ENCODE measurements at regions not wholly inside any gene's neighbourhood (a gene's known extent, or its start where the extent isn't known, plus 50 kb on each side); places are given as distances from the start of the nearest gene placed in this dataset.
"Not testable (repeated sequence)": the region's sequence is repeated elsewhere in the genome, so short reads cannot be mapped to it uniquely, and the experiment has no call there.

DNA sequence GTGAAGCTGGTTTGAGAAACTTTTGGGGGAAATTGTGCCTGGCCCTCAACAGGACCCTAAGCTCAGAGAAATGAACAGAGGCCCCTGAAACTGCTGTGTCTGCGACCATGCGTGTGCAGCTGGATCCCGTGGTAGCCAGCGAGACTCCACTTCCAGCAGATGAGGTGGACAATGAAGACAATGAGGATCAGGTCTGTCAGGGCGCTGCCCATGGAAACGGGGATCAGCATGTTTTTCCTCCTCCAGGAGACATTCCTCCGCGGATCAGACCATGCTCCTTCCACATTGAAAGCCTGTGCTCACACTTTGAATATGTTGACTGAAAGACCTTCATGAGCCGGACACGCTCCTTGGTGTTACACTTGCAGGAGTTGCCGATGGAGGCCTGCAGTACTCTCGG lies 1439.8 kb upstream of the ALCAM start:
- DNase-seq, result no peak

DNA sequence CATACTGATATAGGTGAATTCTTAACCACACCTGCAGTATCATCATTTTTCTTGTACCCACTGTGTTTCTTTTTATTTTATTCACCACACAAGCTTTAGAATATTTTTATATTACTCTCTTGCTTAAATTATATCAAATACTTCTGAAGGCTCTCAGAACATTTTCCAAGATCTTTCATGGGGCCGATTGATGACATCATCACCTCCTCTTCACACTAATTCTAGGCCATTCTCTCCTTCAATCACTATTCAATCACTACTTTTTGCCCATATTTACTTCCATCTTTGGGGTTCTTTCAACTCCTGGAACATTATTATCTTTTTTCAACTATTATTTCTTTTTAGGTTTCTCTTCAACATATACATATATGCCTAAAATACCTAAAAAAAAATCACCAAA lies 1438.8 kb upstream of the ALCAM start:
- no peak for DNase-seq

DNA sequence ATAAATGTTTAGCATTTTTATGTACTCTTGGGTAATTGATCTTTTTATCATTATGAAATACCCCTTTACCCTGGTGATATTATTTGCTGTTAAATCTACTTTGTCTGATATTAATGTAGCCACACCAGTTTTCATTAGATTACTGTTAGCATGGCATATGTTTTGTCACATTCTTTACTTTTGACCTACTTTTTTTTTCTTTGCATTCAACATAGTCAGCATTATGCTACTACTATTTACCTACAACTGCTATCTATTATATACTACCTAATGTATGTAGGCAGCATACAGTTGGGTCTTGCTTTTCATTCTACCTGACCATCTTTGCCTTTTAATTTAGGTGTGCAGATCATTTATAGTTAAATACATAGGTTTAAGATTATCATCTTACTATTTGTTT lies 1429.6 kb upstream of the ALCAM start:
- DNase-seq, result no peak

DNA sequence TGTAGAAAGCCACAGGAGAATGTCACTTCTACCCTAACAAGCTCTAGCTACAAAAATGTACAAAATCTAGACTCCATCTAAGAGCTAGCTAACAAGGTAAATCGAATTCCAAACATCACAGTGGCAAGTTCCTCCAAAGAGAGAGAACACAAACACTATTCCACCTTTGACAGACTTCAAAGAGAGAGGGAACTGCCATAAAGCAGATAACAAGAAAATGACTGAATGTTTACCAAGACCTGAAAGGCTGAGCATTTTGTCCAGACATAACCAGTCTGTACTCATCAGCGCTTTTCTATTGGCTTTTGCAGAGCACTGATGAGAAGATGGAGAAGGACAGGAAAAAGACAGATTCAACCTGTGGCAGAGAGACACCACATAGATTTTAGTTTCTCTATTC lies 1419.6 kb upstream of the ALCAM start:
- DNase-seq, result no peak

DNA sequence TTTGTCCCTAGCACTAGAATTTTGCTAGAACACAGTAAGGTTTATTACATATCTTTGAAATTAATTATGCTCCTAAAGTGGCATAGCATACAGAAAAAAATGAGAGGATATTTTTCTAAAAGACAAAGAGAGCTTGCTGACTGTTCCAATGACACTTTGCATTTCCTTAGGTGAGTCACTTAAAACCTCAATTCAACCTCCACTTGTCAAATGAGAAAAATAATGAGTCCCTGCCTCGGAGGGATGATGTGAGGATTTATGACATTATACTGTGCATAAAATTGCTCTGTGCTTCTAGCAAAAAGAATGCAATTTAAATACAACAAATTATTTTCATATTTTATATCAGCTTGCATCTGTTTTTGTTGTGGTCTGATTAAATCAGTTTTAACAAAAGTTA lies 1417.0 kb upstream of the ALCAM start:
- DNase-seq, result no peak

DNA sequence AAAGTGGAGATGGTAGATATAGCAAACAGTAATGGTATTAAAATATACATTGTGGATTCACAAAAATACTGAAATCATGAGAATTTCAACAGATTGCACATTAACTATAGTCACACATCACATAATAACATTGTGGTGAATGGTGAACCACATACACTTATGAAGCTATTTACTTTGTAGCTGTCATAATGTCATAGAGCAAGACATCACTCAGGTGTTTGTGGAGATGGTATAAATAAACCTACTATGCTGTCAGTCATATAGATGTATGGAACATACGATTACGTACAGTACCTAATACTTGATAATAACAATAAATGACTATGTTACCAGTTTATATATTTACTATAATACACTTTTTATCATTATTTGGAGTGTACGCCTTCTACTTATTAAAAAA lies 1416.0 kb upstream of the ALCAM start:
- DNase-seq, result no peak

DNA sequence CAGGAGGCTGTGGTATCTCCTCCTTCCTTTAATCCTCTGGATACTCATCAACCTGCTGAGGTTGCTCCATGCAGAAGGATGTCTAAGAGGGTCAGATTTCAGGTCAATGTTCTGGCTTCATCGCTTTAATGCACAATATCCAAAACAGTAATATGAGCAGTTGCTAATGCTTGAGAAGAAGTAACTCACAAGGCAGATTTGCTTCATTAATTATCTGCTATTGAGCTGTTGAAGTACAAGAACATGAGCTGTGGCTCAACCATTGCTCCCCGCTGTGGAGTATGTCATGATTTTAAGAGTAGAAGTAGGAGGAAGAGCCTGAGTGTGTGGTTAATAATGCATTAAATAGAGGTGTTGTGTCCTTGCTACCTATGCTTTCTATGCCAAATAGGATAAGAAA lies 1412.9 kb upstream of the ALCAM start:
- peak; percentile 83 for DNase-seq

DNA sequence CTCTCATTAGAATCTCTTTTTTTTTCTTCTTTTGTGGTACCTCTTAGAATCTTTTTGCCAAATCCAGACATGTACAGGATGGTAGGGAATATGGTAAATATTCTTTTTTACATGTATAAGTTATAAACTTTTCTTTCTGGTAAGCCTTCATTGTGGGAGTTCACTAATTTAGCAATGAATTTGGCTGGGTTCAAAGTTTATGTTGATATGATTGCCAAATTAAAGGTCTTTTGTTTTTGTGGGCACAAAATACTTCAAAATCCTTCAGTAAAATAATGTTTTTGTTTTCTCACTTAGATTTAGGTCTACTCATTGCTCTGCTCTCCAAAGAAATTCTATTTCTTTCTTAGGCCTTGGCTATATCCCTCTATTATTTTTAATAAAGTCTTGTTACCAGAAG lies 1405.9 kb upstream of the ALCAM start:
- no peak for DNase-seq

DNA sequence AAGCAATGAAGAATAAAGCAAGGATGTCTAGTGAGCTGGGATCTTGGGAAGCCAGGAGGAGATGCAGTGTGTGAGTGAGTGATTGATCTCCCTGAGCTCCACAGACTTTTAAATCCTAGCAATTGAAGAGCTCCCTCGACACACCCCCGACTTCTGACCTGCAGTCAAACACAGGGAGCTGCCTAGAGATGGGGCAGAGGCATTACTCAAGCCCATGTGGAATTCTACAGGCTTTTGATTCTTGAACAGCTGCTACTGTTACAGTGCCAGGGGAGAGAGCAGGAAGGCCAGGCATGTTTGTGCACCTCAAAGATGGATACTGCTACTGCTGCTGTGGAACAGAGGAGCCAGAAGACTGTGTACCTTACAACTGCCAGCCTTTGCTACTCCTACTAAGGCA lies 1403.1 kb upstream of the ALCAM start:
- DNase-seq, result no peak

DNA sequence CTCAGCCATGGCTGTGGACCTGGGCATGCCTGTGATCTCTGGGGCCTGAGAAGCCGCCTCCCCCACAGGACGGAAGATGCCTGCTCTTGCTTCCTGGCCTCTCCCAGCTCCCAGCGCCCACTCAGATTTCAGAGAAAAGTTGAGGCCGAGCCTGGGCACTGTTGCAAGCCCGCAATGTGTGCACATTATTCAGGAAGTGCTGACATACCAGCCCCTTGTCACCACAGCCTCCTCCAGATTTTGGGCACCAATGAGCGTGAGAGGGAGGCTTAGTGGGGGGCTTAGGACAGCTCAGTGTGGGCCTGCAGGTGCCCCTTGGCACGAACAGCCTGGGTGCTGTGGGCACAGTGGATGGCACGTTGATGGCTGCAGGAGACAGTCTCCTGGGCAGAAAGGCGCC lies 1400.9 kb upstream of the ALCAM start:
- DNase-seq, result no peak

DNA sequence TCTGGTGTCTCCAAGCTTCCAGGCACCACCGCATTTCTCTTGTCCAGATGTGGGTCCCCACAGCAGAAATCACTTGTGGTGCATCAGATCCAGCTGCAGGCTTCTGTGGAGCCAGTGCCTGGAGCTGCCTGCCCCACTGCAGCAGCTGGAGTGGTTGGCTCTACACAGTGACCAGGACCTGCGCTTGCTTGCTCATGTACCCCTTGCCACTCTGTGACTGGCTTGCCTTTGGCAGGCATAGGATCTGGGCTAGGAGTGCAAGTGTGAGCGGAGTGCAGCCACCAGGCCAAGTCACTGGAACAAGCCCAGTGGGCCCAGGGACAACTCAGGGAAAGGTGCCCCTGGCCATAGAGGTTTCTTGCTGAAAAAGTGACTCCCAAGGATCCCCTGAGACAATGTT lies 1400.0 kb upstream of the ALCAM start:
- DNase-seq, result no peak

DNA sequence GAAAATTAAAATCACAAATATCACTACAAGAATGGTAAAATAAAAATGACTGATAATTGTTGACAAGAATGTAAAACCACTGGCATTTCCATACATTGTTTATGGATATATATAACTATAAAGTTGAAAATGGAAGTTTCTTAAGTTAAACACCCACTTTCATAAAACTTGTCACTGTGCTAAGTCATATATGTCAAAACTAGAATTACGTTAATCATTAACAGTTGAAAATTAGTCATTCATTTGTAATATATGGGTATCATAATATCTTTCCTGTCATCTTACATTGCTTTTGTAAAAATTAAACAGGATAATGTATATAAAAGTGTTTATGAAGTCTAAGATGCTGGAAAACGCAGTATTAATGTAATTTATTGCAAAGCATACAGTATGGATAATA lies 1398.6 kb upstream of the ALCAM start:
- no peak for DNase-seq

DNA sequence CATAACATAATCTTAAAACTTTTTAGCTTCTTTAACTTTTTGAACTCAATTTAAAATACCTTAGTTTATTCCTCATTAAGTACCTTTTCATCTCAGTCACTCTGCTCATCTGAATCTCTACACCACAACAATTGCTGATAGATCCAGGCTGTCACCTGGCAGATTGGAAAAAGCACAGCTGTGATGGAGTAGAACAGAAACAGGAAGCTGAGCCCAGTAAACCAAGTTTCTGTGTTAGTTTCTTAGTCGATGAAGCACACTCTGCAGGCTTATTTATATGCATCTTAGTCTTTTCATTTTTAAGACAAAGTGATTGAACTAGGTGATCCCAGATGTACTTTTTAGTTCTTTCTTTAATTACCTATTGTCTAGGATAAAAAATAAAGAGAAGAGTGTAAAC lies 1398.0 kb upstream of the ALCAM start:
- no peak for DNase-seq

DNA sequence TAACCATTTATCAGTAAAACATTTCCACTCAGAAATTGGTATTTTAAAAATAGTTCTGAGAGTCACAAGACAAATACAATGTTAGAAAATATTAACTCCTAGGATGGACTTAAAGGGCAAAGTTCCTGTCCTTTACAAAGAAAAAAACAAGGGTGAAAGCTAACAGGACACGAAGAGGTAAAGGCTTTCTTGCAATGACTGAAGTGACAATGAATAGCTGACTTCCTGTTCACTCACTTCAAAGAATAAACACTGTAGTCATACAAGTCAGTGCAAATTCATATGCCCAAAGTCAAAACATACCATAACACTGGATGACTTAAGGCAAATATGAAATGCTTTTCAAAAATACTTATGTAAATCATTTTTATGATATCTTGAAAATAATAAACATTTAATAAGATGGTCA lies 1389.8 kb upstream of the ALCAM start:
- no peak for DNase-seq

DNA sequence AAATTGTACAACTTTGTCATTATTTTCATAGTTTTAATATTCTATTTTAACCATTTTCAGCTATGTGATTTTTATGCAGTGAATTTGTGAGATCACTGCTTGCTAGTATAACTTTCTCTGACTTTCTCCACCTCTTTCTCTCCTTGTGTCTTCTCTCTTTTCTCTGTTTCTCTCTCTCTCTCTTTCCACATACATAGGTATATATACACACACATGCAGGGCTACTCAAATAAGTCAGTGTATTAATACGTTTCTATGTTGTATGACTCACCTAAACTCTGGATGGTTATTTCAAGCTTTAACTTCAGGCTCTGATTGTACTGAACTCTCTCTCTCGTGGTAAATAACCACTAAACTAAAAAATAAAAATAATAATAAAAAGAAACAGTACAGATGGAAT lies 1389.3 kb upstream of the ALCAM start:
- no peak for DNase-seq

DNA sequence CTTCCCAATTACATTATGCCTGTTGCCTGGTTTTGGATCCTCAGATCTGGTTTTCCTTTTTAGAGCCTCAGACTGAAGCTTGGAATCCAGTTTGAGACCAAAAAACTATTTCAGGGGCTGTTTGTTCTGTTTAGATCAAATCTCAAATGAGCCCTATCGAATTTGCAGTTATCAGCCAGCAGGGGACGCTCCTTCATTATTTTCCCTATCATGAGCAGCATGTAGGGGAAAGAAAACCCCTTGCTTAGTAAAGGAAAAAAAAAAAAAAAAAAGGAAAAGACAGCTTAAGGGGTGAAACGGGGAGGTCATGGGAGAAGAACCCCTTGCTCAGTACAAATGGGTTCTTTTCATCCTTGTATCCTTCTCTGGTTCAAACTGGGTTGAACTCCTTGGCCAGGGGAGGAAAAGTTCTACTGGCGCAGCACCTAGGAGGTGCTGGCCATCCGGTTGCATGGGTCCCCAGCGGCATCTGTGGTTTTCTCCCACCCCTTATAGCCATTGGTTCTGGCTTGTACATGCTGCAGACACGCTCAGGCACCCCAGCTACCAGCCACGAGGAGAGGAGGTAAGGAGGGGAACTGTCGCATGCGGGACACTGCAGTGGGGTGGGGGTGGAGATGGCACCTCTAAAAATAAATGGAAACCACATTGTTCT lies 1375.1 kb upstream of the ALCAM start:
- DNase-seq, result no peak

DNA sequence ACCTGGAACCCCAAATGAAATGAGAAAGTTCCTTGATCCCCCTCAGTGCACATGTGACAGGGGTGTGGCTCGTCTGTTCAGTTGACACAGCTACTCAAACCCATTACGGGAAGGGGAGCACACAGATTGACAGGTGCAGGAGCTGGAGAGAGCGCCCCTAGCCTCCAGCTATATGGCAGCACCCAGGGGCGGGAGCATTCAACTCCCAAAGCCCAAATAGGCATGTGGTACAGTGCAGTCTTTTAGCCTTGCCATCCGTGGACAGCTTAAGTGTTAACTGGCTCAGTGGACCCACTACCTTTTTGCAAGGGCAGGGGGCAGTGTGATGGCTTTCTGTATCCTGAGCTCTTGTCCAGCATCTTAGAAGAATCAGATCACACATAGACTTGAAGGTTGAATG lies 1374.2 kb upstream of the ALCAM start:
- no peak for DNase-seq

DNA sequence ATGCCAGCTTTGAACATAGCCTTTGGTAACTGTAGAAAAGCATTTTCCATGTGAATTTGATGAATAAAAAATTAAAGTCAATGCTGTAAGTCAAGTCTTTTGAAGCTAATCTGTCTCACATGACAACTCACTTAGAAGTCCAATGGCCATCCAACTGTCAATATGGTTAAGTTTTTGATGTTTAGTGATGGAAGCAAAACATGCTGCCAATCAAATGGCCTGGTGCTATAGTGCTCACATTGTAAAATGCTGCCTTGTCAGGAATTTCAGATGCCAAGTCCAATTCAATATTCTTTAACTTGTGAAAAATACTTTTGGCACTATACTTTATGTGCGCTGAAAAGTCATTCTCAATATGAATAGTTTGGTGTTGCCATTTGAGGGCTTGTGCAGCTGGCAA lies 1361.8 kb upstream of the ALCAM start:
- DNase-seq, result no peak

DNA sequence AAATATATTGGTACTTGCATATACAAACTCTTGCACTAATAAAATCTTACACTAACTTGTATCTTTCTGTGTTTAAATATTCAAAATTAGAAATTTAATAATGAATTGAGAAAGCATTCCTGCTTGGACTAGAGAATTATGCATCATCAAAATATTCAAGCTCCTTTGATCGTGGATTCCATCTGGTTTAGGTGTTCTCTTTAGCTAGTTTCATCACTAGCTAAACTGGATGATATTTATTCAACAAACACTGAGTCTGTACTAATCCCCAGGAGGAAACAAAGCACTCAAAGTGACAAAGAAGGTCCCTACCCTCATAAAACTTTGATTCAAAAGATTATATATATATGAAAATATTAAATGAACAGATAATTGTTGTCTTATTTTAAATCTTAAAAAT lies 1360.9 kb upstream of the ALCAM start:
- DNase-seq, result no peak

DNA sequence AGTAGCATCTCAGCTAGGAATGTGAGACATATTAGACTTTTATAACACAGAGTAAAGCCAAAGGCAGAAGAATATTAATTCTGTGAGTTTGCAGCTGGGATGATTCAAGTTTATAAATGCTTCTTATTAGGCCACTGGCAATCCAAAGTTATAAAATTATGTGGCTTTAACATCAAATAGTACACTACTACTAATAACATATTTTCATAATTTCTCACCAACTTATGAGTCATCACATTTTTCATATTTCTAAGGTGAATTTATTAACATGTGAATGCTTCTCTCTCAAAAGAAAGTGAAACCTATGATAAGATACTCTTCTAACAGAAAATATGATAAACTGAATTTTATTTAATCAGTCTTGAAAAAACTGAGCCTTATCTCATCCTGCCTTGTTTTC lies 1348.2 kb upstream of the ALCAM start:
- DNase-seq, result no peak

DNA sequence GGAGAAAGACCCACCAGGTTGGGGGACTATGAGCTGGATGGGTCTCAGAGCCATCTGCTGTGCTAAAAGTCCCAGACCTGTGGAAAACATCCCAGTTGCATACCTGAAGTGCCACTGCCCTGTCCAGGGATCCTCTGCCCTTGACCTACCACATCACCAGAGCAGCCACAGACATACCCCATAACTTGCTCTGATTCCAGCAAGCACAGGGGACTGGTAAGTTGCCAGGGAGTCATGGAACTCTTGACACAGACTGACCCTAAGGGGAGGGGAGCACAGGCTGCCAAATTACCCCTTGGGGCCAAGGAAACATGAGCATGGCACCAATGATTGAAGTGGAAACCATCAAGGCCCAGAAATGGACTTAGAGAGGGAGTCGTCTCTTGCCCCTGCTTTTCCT lies 1335.1 kb upstream of the ALCAM start:
- DNase-seq, result no peak

DNA sequence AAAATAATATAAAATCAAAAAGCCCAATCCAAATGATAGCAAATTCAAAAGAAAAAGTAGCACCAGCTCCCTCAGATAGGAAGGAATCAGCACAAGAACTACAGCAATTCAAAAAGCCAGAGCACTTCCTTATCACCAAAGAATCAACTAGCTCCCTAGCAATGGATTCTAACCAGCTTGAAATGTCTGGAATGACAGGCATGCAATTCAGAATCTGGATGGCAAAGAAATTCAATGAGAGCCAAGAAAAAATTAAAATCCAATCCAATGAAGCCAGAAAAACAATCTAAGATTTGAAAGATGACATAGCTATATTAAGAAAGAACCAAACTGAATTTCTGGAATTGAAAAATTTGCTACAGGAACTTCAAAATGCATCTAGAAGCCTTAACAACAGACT lies 1334.4 kb upstream of the ALCAM start:
- DNase-seq, result no peak

DNA sequence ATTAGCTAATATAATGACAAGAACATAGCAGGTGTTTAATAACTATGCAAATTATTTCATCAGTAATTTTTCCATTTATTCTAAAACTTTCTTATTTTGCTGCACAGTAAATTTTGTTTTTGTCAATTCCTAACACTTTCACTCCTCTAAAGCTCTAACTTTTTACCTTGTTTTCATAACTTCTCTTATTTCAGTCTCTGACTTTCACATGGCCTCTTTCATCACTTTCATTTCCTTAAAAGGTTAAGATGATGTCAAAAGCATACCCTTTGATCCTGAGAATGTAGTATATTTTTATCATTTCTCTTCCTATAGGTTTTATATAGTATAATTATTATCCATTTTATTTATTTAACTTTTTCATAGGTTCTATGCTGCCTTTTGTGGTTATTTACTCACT lies 1325.8 kb upstream of the ALCAM start:
- DNase-seq, result no peak

DNA sequence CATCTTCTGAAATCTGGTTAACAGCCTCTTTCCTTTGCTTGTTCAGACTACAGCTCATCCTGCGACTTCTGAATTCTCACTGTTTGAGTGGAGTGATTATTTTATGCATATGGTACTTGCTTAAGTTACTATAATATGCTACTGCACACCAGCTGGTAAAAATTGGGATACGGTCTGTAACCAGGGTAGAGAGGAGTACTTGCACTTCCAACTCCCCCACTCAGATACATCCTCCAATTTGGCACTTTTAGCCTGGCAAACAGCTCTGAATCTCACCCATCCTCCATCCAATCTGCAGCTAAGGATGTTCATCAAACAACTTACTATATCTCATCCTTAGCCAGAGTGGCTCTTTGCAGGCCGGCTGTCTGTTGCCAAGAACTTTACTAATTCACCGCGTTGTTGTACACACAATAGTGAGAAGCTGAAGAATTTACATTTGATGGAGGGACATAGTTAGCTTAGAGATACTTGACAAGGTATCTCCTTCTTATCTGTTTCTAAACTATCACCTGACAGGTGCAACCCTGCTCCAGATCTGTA lies 1323.6 kb upstream of the ALCAM start:
- DNase-seq, result not testable (repeated sequence)

DNA sequence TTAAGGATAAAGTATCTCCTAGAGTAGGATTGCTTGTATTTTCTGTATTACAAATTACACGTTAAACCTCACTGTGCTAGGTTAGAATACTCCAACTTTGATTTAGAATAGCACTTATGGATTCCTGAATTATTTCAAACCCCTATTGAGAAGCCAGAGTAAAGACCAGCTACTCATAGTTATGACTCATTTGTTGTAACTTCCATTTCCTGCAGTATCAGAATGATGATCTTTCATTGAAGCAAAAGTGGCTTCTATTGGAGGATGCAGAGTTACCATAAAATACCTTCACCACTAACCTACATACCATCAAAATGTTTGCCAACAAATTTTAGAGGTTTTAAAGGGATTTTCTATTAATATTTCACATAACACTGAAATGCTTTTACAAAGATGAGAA lies 1322.7 kb upstream of the ALCAM start:
- DNase-seq, result no peak

DNA sequence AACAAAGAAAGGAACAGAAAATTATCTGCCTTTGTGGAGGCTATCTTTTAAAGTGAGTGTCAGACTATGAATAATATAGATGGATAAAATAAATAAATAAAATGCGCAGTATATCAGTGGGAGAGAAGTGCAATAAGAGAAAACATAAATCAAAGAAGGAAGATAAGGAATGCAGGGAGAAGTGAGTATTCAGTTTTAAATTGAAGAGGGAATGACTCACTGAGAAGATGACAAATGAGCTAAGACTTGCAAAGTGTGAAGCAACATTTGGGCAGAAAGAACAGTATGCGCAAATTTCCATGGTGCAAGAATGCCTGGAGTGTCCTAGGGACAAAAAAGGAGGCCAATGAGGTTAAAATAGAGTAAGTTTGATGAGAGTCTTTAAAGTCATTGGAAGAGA lies 1300.1 kb upstream of the ALCAM start:
- no peak for DNase-seq
